HUES48 (cell line): ENCODE measurements at regions not wholly inside any gene's neighbourhood (a gene's known extent, or its start where the extent isn't known, plus 50 kb on each side); places are given as distances from the start of the nearest gene placed in this dataset.

Source experiments
- H3K27ac ChIP-seq: one replicate; pipeline ENCODE4 v1.7.0; 2013; ENCODE audit warnings: low read depth, low read length, inconsistent platforms
- H3K27me3 ChIP-seq: 2 replicates; pipeline ENCODE4 v1.6.1; 2013; ENCODE audit warnings: mild to moderate bottlenecking, low read length; ENCODE audit not compliant: control insufficient read depth, insufficient read depth
- H3K36me3 ChIP-seq: 2 replicates; pipeline ENCODE4 v1.6.1; 2013; ENCODE audit warnings: low read length; ENCODE audit not compliant: control insufficient read depth, insufficient read depth
- H3K4me1 ChIP-seq: 2 replicates; pipeline ENCODE4 v1.6.1; 2013; ENCODE audit warnings: mild to moderate bottlenecking, low read length; ENCODE audit not compliant: control insufficient read depth, insufficient read depth
- H3K4me3 ChIP-seq: 2 replicates; pipeline ENCODE4 v1.5.1; 2013; ENCODE audit warnings: mild to moderate bottlenecking, low read depth, low read length
- H3K9ac ChIP-seq: 2 replicates; pipeline ENCODE4 v1.6.1; 2013; ENCODE audit warnings: mild to moderate bottlenecking, low read depth, low read length, moderate library complexity
- H3K9me3 ChIP-seq: 2 replicates; pipeline ENCODE4 v1.6.1; 2013; ENCODE audit warnings: low read length; ENCODE audit not compliant: control insufficient read depth, insufficient read depth

- Histone ChIP-seq H3K27ac (no peak overlapping the region), H3K9ac (no peak overlapping the region), H3K4me3 (no peak overlapping the region), H3K4me1 (no peaks in the 10 kb centered on the region), H3K9me3 (no peaks in the 10 kb centered on the region), H3K27me3 (no peaks in the 10 kb centered on the region), H3K36me3 (no peaks in the 10 kb centered on the region)
Observed at GRCh38 chr10:3415878-3416605, 243.5 kb upstream of the PITRM1 start.

- Histone ChIP-seq H3K27me3 (no peaks in the 10 kb centered on the region), H3K9me3 (no peaks in the 10 kb centered on the region), H3K36me3 (no peaks in the 10 kb centered on the region), H3K27ac (no peak overlapping the region), H3K4me3 (no peak overlapping the region), H3K9ac (no peak overlapping the region), H3K4me1 (no peaks in the 10 kb centered on the region)
Observed at GRCh38 chr10:3415038-3415736, 242.6 kb upstream of the PITRM1 start.

GRCh38 chr10:3414667-3415023, 242.1 kb upstream of the PITRM1 start:
- no peak overlapping the region for H3K4me3 ChIP-seq
- H3K27ac ChIP-seq = no peak overlapping the region
- no peaks in the 10 kb centered on the region for H3K4me1 ChIP-seq
- no peaks in the 10 kb centered on the region for H3K27me3 ChIP-seq
- H3K36me3 ChIP-seq = no peaks in the 10 kb centered on the region
- H3K9me3 ChIP-seq = no peaks in the 10 kb centered on the region
- no peak overlapping the region for H3K9ac ChIP-seq

GRCh38 chr10:3413937-3414666, 241.5 kb upstream of the PITRM1 start:
- Histone ChIP-seq H3K27ac (no peak overlapping the region), H3K9me3 (no peaks in the 10 kb centered on the region), H3K9ac (no peak overlapping the region), H3K27me3 (no peaks in the 10 kb centered on the region), H3K4me3 (no peak overlapping the region), H3K4me1 (no peaks in the 10 kb centered on the region), H3K36me3 (no peaks in the 10 kb centered on the region)

GRCh38 chr10:3412646-3413045, 240.1 kb upstream of the PITRM1 start:
- H3K4me1 ChIP-seq = no peaks in the 10 kb centered on the region
- H3K36me3 ChIP-seq = no peaks in the 10 kb centered on the region
- no peak overlapping the region for H3K9ac ChIP-seq
- no peak overlapping the region for H3K27ac ChIP-seq
- no peaks in the 10 kb centered on the region for H3K9me3 ChIP-seq
- no peaks in the 10 kb centered on the region for H3K27me3 ChIP-seq
- no peak overlapping the region for H3K4me3 ChIP-seq

- no peak overlapping the region for H3K9ac ChIP-seq
- no peak overlapping the region for H3K27ac ChIP-seq
- no peaks in the 10 kb centered on the region for H3K9me3 ChIP-seq
- H3K4me1 ChIP-seq = no peaks in the 10 kb centered on the region
- H3K36me3 ChIP-seq = no peaks in the 10 kb centered on the region
- H3K27me3 ChIP-seq = no peaks in the 10 kb centered on the region
- no peak overlapping the region for H3K4me3 ChIP-seq
Observed at GRCh38 chr10:3412071-3412582, 239.5 kb upstream of the PITRM1 start.

GRCh38 chr10:3411044-3411443, 238.5 kb upstream of the PITRM1 start:
- no peaks in the 10 kb centered on the region for H3K4me1 ChIP-seq
- H3K36me3 ChIP-seq = no peaks in the 10 kb centered on the region
- H3K27me3 ChIP-seq = no peaks in the 10 kb centered on the region
- H3K9ac ChIP-seq = no peak overlapping the region
- H3K27ac ChIP-seq = no peak overlapping the region
- no peaks in the 10 kb centered on the region for H3K9me3 ChIP-seq
- no peak overlapping the region for H3K4me3 ChIP-seq

GRCh38 chr10:3409928-3410327, 237.3 kb upstream of the PITRM1 start:
- no peak overlapping the region for H3K9ac ChIP-seq
- H3K36me3 ChIP-seq = no peaks in the 10 kb centered on the region
- H3K9me3 ChIP-seq = no peaks in the 10 kb centered on the region
- H3K27ac ChIP-seq = no peak overlapping the region
- H3K4me1 ChIP-seq = no peaks in the 10 kb centered on the region
- no peak overlapping the region for H3K4me3 ChIP-seq
- no peaks in the 10 kb centered on the region for H3K27me3 ChIP-seq

GRCh38 chr10:3408603-3409365, 236.2 kb upstream of the PITRM1 start:
- no peak overlapping the region for H3K4me3 ChIP-seq
- H3K27me3 ChIP-seq = no peaks in the 10 kb centered on the region
- no peaks in the 10 kb centered on the region for H3K4me1 ChIP-seq
- no peak overlapping the region for H3K27ac ChIP-seq
- H3K36me3 ChIP-seq = no peaks in the 10 kb centered on the region
- H3K9ac ChIP-seq = no peak overlapping the region
- H3K9me3 ChIP-seq = no peaks in the 10 kb centered on the region

GRCh38 chr10:3407208-3407607, 234.6 kb upstream of the PITRM1 start:
- H3K9me3 ChIP-seq = no peaks in the 10 kb centered on the region
- H3K27ac ChIP-seq = no peak overlapping the region
- no peaks in the 10 kb centered on the region for H3K4me1 ChIP-seq
- no peaks in the 10 kb centered on the region for H3K27me3 ChIP-seq
- H3K4me3 ChIP-seq = no peak overlapping the region
- H3K36me3 ChIP-seq = no peaks in the 10 kb centered on the region
- H3K9ac ChIP-seq = no peak overlapping the region
